ENCODE measurements at regions not wholly inside any gene's neighbourhood (a gene's known extent, or its start where the extent isn't known, plus 50 kb on each side); places are given as distances from the start of the nearest gene placed in this dataset.
"Not testable (repeated sequence)": the region's sequence is repeated elsewhere in the genome, so short reads cannot be mapped to it uniquely, and the experiment has no call there.

- peaks cover 15% of the 10 kb centered on the region for H3K27me3 Mint-ChIP-seq
- no peak for TF ChIP-seq CTCF (conservative IDR thresholded peaks at IDR 0.05)
- peaks cover 5% of the 10 kb centered on the region for H3K4me1 Mint-ChIP-seq (ENCODE audit: unreplicated experiment)
- H3K36me3 Mint-ChIP-seq = no peaks in the 10 kb centered on the region
- no peak overlapping the region for H3K4me3 Mint-ChIP-seq
- H3K27ac Mint-ChIP-seq = no peak overlapping the region
- no peaks in the 10 kb centered on the region for H3K9me3 Mint-ChIP-seq
- no peak for DNase-seq (ENCODE audit: extremely low spot score, unreplicated experiment)
Measured at GRCh38 chr2:176999301-176999700, 213.3 kb upstream of the HNRNPA3 start.

- Mint-ChIP-seq H3K9me3 (no peaks in the 10 kb centered on the region), H3K27me3 (peaks cover 10% of the 10 kb centered on the region), H3K36me3 (no peaks in the 10 kb centered on the region), H3K4me3 (no peak overlapping the region), H3K27ac (no peak overlapping the region), H3K4me1 (ENCODE audit: unreplicated experiment) (peaks cover 5% of the 10 kb centered on the region)
- no peak for TF ChIP-seq CTCF (conservative IDR thresholded peaks at IDR 0.05)
- DNase-seq (ENCODE audit: extremely low spot score, unreplicated experiment) = no peak
Measured at GRCh38 chr2:177000061-177000714, 212.4 kb upstream of the HNRNPA3 start.

- H3K27me3 Mint-ChIP-seq = peaks cover 10% of the 10 kb centered on the region
- no peak for TF ChIP-seq CTCF (conservative IDR thresholded peaks at IDR 0.05)
Measured at GRCh38 chr2:177000715-177001072, 211.9 kb upstream of the HNRNPA3 start.

GRCh38 chr2:177001334-177001733 lies 211.3 kb upstream of the HNRNPA3 start:
- Mint-ChIP-seq H3K4me1 (ENCODE audit: unreplicated experiment) (peaks cover 5% of the 10 kb centered on the region), H3K27ac (no peak overlapping the region), H3K4me3 (no peak overlapping the region), H3K36me3 (no peaks in the 10 kb centered on the region), H3K27me3 (peaks cover 10% of the 10 kb centered on the region), H3K9me3 (peaks cover 3% of the 10 kb centered on the region)
- DNase-seq (ENCODE audit: extremely low spot score, unreplicated experiment) = no peak
- TF ChIP-seq CTCF (conservative IDR thresholded peaks at IDR 0.05) = no peak

More at GRCh38 chr2:177000715-177001072, 211.9 kb upstream of the HNRNPA3 start:
- no peak overlapping the region for H3K27ac Mint-ChIP-seq
- DNase-seq (ENCODE audit: extremely low spot score, unreplicated experiment) = no peak
- no peaks in the 10 kb centered on the region for H3K9me3 Mint-ChIP-seq
- H3K4me1 Mint-ChIP-seq (ENCODE audit: unreplicated experiment) = peaks cover 5% of the 10 kb centered on the region
- no peaks in the 10 kb centered on the region for H3K36me3 Mint-ChIP-seq
- H3K4me3 Mint-ChIP-seq = no peak overlapping the region

GRCh38 chr2:177002983-177003382 lies 209.6 kb upstream of the HNRNPA3 start:
- no peak for DNase-seq (ENCODE audit: extremely low spot score, unreplicated experiment)
- H3K9me3 Mint-ChIP-seq = peaks cover 8% of the 10 kb centered on the region
- H3K4me1 Mint-ChIP-seq (ENCODE audit: unreplicated experiment) = no peaks in the 10 kb centered on the region
- no peak overlapping the region for H3K4me3 Mint-ChIP-seq
- TF ChIP-seq CTCF (conservative IDR thresholded peaks at IDR 0.05) = no peak
- H3K27me3 Mint-ChIP-seq = peaks cover 10% of the 10 kb centered on the region
- no peak overlapping the region for H3K27ac Mint-ChIP-seq
- H3K36me3 Mint-ChIP-seq = no peaks in the 10 kb centered on the region

GRCh38 chr2:177007726-177008125 lies 204.9 kb upstream of the HNRNPA3 start:
- DNase-seq (ENCODE audit: extremely low spot score, unreplicated experiment); H3K9me3 Mint-ChIP-seq; H3K27ac Mint-ChIP-seq; H3K27me3 Mint-ChIP-seq; H3K4me3 Mint-ChIP-seq; H3K4me1 Mint-ChIP-seq (ENCODE audit: unreplicated experiment); H3K36me3 Mint-ChIP-seq: not testable (repeated sequence)

GRCh38 chr2:177008662-177009061 lies 203.9 kb upstream of the HNRNPA3 start:
- H3K4me3 Mint-ChIP-seq; H3K27ac Mint-ChIP-seq; DNase-seq (ENCODE audit: extremely low spot score, unreplicated experiment); H3K27me3 Mint-ChIP-seq; H3K36me3 Mint-ChIP-seq; H3K9me3 Mint-ChIP-seq; H3K4me1 Mint-ChIP-seq (ENCODE audit: unreplicated experiment): not testable (repeated sequence)

Measured in type B pancreatic cell (in vitro differentiated cells).